ENCODE measurements at regions not wholly inside any gene's neighbourhood (a gene's known extent, or its start where the extent isn't known, plus 50 kb on each side); places are given as distances from the start of the nearest gene placed in this dataset.

GRCh38 chr18:46295416-46295815 is 191.2 kb downstream of the HAUS1 start:
- DNase-seq (ENCODE audit: low read depth): no peak

- DNase-seq (ENCODE audit: low read depth): no peak
Observed at GRCh38 chr18:46296656-46297055, 192.5 kb downstream of the HAUS1 start.

GRCh38 chr18:46297124-46297523 is 192.9 kb downstream of the HAUS1 start:
- no peak for DNase-seq (ENCODE audit: low read depth)

- DNase-seq (ENCODE audit: low read depth): no peak
Observed at GRCh38 chr18:46297621-46298020, 193.4 kb downstream of the HAUS1 start.

- no peak for DNase-seq (ENCODE audit: low read depth)
Observed at GRCh38 chr18:46298511-46298910, 194.3 kb downstream of the HAUS1 start.

GRCh38 chr18:46299465-46300008 is 195.4 kb downstream of the HAUS1 start:
- no peak for DNase-seq (ENCODE audit: low read depth)

- DNase-seq (ENCODE audit: low read depth): no peak
Observed at GRCh38 chr18:46301081-46301480, 196.9 kb downstream of the HAUS1 start.

- no peak for DNase-seq (ENCODE audit: low read depth)
Observed at GRCh38 chr18:46301571-46301970, 197.4 kb downstream of the HAUS1 start.

GRCh38 chr18:46302528-46303485 is 198.6 kb downstream of the HAUS1 start:
- no peak for DNase-seq (ENCODE audit: low read depth)

GRCh38 chr18:46310258-46310657 is 206.1 kb downstream of the HAUS1 start:
- no peak for DNase-seq (ENCODE audit: low read depth)

- no peak for DNase-seq (ENCODE audit: low read depth)
Observed at GRCh38 chr18:46310675-46311345, 206.6 kb downstream of the HAUS1 start.

GRCh38 chr18:46311491-46311890 is 207.3 kb downstream of the HAUS1 start:
- DNase-seq (ENCODE audit: low read depth): no peak

GRCh38 chr18:46312221-46312620 is 208.0 kb downstream of the HAUS1 start:
- no peak for DNase-seq (ENCODE audit: low read depth)

- no peak for DNase-seq (ENCODE audit: low read depth)
Observed at GRCh38 chr18:46313521-46313920, 209.3 kb downstream of the HAUS1 start.

GRCh38 chr18:46314011-46314410 is 209.8 kb downstream of the HAUS1 start:
- no peak for DNase-seq (ENCODE audit: low read depth)

GRCh38 chr18:46315161-46315560 is 211.0 kb downstream of the HAUS1 start:
- no peak for DNase-seq (ENCODE audit: low read depth)

- DNase-seq (ENCODE audit: low read depth): no peak
Observed at GRCh38 chr18:46318356-46318755, 214.2 kb downstream of the HAUS1 start.

GRCh38 chr18:46319783-46320182 is 215.6 kb downstream of the HAUS1 start:
- DNase-seq (ENCODE audit: low read depth): no peak

GRCh38 chr18:46320297-46320696 is 216.1 kb downstream of the HAUS1 start:
- no peak for DNase-seq (ENCODE audit: low read depth)

GRCh38 chr18:46320928-46321711 is 216.9 kb downstream of the HAUS1 start:
- DNase-seq (ENCODE audit: low read depth): no peak

- no peak for DNase-seq (ENCODE audit: low read depth)
Observed at GRCh38 chr18:46321955-46322354, 217.8 kb downstream of the HAUS1 start.

GRCh38 chr18:46322411-46322891 is 218.3 kb downstream of the HAUS1 start:
- DNase-seq (ENCODE audit: low read depth): no peak
